Activated effector memory CD4-positive, alpha-beta T cell treated with Interleukin-2 at 50 U/mL for 16 hours (primary cell): ENCODE measurements at regions not wholly inside any gene's neighbourhood (a gene's known extent, or its start where the extent isn't known, plus 50 kb on each side); places are given as distances from the start of the nearest gene placed in this dataset.
"Not testable (repeated sequence)": the region's sequence is repeated elsewhere in the genome, so short reads cannot be mapped to it uniquely, and the experiment has no call there.

Experiments used
- DNase-seq: peaks from one replicate; pipeline ENCODE4 v3.0.0-alpha.2; 2020

- DNase-seq: no peak
These were observed 265.2 kb downstream of the KCNRG start for GRCh38 chr13:50280441-50280937.

DNA sequence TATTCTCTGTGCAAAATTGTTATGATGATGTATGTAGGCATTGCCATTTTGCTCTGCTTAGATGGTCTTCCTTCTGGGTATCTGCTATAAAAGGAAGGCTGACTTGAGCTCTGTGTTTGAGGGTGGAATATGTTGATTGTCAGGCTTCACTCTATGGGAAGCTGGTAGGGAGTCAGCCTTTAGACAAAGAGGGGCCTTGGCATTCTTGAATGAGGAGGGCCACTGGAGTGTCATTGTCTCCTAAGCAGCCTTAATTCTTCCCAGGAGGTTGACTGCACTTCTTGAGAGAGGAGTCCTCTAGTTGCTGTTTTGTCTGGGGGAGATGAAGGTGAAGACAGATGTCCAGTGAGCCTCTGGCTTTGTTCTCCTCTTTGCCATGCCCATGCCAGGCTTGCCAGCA lies 266.8 kb downstream of the KCNRG start:
- no peak for DNase-seq

- no peak for DNase-seq
These were observed 267.8 kb downstream of the KCNRG start for GRCh38 chr13:50283017-50283416.

DNA sequence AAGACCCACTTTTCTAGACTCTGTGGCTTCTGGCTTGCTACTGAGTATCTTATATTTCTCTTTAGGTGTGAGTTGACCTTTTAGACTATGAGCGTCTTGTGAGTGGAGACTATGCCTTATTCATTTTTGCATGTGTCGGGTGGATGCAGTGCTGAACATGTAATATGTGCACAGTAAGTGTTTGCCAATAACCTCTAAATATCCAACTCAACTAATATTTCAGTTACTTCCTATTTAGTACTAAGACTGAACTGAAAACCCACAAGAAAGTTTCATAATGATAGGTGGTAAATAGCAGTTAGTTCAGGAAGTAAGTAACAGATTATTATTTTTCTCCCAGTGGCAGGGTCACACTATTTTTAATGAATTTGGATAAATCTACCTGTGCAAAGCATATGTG lies 269.3 kb downstream of the KCNRG start:
- DNase-seq: no peak

DNA sequence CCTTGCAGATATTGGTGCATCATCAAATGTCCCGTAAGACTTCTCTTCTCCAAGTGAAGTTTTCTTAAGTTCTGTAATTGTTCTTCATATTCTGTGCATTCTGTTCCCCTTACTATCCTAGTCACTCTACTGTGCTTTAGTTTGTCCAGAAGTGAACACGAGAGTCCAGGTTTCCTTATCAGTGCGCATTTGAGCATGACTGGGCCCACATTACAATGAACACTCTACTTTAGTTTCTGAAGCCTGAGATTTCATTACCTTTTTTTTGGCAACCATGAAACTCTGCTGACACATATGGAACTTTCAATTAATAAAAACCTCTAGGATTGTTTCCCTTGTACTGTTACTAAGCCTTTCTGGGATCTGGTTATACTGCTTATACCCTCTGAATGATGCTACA lies 270.0 kb downstream of the KCNRG start:
- no peak for DNase-seq

DNA sequence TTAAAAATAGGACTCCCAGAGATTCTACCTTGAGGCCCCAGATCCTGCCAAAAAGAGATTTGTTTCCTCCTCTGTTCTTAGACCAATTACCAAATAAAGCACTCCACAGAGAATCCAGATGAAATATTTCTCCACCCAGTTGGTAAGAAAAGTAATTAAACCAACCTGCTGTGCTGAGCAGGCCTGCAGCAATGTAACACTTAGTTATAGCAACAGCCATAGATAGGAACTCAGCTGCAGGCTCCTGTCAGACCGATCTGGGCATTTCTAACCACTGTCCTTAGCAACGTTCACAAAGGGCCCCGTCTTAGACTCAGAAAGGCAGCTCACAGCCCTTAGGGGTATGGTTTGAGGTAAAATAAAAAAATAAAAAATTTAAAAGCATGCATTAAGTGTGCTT lies 271.1 kb downstream of the KCNRG start:
- DNase-seq: no peak

- no peak for DNase-seq
These were observed 274.9 kb downstream of the KCNRG start for GRCh38 chr13:50290186-50290585.

- no peak for DNase-seq
These were observed 276.4 kb downstream of the KCNRG start for GRCh38 chr13:50291611-50292010.

GRCh38 chr13:50292081-50292480 lies 276.8 kb downstream of the KCNRG start:
- DNase-seq: no peak

GRCh38 chr13:50294425-50294824 lies 279.2 kb downstream of the KCNRG start:
- not testable (repeated sequence) for DNase-seq

DNA sequence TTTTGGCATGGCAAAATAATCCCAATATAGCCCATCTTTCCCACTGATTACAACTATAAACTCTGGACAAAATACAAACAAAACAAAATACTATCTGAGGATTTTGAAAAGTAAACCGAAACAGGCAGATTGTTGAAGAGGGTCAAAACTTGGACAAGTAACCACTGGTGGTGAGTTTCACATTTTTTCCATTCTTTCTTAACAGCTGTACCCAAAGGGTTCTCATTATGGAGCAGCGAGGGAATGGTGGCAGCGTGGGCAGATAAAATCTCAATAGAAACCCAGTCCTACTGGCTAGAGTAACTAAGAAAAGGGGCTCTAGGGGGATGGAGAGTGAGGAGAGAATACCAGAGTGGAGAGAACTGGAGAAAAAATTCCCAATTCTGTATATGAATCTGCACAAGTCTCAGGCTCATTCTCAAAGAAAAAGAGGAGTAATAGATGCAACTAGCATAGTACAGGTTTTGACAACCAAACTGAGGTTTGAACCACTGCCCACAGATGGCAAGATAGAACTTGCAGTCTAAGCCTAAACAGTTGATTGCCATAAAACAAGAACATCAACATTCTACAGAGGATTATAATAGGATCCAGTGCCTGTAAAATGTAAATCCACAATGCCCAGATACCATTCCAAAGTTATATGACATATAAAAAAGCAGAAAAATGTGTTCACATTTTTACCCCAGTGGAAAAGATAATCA lies 284.5 kb downstream of the KCNRG start:
- DNase-seq: no peak

DNA sequence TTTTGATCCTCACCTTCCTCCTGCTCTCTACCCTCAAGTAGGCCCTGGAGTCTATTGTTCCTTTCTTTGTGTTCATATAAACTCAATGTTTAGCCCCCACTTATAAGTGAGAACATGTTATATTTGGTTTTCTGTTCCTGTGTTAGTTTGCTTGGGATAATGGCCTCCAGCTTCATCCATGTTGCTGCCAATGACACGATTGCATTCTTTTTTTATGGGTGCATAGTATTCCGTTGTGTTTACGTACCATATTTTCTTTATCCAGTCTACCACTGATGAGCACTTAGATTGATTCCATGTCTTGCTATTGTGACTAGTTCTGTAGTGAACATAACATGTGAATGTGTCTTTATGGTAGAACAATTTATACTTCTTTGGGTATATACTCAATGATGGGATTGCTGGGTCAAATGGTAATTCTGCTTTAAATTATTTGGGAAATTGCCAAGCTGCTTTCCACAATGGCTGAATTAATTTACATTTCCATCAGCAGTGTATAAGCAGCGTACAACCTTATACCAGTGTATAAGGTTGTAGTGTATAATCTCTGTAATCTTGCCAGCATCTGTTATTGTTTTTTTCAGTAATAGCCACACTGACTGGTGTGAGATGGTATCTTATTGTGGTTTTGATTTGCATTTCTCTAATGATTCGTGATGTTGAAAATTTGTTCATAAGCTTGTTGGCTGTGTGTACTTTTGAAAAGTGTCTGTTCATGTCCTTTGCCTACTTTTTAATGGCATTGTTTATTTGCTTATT lies 288.9 kb downstream of the KCNRG start:
- DNase-seq: no peak

GRCh38 chr13:50306156-50306555 lies 290.9 kb downstream of the KCNRG start:
- DNase-seq: no peak

GRCh38 chr13:50309318-50309717 lies 294.1 kb downstream of the KCNRG start:
- no peak for DNase-seq

- DNase-seq: no peak
These were observed 294.8 kb downstream of the KCNRG start for GRCh38 chr13:50309882-50310594.

- no peak for DNase-seq
These were observed 295.5 kb downstream of the KCNRG start for GRCh38 chr13:50310734-50311133.

DNA sequence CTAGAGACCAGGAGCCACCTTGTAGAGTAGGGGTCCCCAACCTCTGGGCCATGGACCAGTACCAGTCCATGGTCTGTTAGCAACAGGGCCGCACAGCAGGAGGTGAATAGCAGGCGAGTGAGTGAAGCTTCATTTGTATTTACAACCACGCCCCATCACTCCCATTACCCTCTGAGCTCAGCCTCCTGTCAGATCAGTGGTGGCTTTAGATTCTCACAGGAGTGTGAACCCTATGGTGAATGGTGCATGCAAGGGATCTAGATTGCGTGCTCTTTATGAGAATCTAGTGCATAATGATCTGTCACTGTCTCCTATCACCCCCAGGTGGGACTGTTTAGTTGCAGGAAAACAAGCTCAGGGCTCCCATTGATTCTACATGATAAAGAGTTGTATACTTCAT lies 303.6 kb downstream of the KCNRG start:
- DNase-seq: no peak

DNA sequence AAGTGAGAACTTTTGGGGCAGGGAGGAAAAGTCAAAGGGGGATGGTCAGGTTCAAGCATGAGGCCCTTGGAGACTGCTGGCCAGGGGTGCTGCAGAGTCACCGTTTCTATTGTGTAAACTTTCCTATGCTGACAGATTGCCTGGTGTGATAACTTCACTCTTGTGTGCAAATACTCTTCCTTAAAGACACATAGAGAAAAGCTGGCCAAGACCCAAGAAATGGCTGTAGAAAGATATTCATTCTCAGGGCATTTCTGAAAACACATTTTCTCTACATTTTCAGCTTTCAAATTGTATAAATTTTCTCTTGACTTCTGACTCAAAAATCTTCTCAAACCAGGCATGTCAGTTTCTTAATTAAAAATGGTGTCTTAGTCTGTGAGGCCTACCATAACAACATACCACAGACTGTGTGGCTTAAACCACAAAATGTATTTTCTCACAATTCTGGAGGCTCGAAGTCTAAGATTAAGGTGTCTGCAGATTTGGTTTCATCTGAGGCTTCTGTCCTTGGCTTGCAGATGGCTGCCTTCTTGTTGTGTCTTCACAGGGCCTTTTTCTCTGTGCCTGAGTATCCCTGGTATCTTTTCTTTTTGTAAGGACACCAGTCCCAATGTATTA lies 304.5 kb downstream of the KCNRG start:
- DNase-seq: no peak

GRCh38 chr13:50320271-50320862 lies 305.1 kb downstream of the KCNRG start:
- no peak for DNase-seq

DNA sequence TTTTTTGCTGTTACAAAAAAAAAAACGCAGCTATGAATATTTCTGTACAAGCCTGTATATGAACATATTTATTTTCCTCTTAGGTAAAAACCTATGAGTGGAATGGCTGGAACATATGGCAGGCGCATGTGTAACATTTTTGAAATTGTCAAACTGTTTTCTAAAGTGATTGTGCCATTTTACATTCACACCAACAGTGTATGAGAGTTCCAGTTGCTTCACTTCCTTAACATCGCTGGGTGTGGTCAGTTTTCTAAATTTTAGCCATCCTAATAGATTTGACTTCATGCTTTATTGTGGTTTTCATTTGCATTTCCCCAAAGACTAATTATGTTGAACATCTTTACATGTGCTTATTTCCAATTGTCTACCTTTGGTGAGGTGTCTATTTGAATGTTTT lies 306.8 kb downstream of the KCNRG start:
- DNase-seq: no peak

DNA sequence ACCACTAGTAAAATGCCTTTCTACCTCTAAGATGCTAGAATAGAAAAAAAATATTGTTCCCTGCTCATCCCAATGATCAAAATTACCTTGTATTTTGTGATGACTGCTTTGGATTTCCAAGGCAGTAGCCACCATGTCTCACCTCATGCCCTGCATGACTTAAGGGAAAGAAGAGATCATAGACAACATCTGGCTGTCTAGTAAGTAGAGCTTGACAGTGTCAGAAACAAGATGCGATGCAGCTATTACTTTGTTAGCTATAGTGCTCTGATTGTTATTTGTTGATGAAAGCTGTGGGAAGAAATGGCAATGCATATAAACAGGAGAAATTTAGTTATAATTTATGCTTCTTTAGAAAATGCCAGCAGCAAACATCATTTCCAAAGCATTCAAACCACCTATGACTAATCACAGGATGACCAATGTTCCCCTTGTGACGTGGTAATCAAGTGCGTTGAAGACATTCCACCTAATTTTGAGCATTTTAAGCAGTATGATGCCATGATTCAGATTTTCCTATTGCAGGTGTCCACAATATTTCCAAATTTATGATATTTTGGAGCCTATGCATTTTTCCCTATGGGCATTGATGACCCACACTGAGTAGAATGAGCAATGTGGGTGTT lies 308.3 kb downstream of the KCNRG start:
- no peak for DNase-seq

GRCh38 chr13:50326271-50326670 lies 311.0 kb downstream of the KCNRG start:
- DNase-seq: no peak
